Activated B cell treated with CpG ODN at 0.5 μM for 24 hours (primary cell): ENCODE measurements at regions not wholly inside any gene's neighbourhood (a gene's known extent, or its start where the extent isn't known, plus 50 kb on each side); places are given as distances from the start of the nearest gene placed in this dataset.
"Not testable (repeated sequence)": the region's sequence is repeated elsewhere in the genome, so short reads cannot be mapped to it uniquely, and the experiment has no call there.

ENCODE experiments used
- ATAC-seq: fragments of 200-7000 bp; cut with Tn5 transposase; one replicate; pipeline ENCODE4 v1.10.0; 2021; ENCODE audit warnings: low read depth, mild to moderate bottlenecking, moderate library complexity
- CTCF ChIA-PET: fragments of 350-600 bp; sonication (Branson Sonifier 250); formaldehyde crosslinking; loops from one replicate; lab custom pipeline; 2021; ENCODE audit warnings: antibody characterized with exemption; lab: Charles Lee
- POLR2A ChIA-PET: fragments of 350-600 bp; sonication (Branson Sonifier 250); formaldehyde crosslinking; loops from one replicate; lab custom pipeline; 2021; ENCODE audit warnings: antibody characterized with exemption; lab: Charles Lee
- DNase-seq: peaks from one replicate; pipeline ENCODE4 v3.0.0; 2022
- H3K27ac Mint-ChIP-seq: one replicate; pipeline ENCODE4 v1.8.0; 2020; ENCODE audit warnings: mixed read lengths
- H3K27me3 Mint-ChIP-seq: one replicate; pipeline ENCODE4 v1.8.0; 2021; ENCODE audit warnings: mixed read lengths
- H3K36me3 Mint-ChIP-seq: one replicate; pipeline ENCODE4 v1.8.0; 2021; ENCODE audit warnings: low read depth, mixed read lengths
- H3K4me1 Mint-ChIP-seq: one replicate; pipeline ENCODE4 v1.8.0; 2021; ENCODE audit warnings: mixed read lengths
- H3K4me3 Mint-ChIP-seq: one replicate; pipeline ENCODE4 v1.8.0; 2020; ENCODE audit warnings: mild to moderate bottlenecking, mixed read lengths
- H3K9me3 Mint-ChIP-seq: one replicate; pipeline ENCODE4 v1.8.0; 2020; ENCODE audit warnings: mixed read lengths
- CTCF ChIP-seq: fragments of 200-600 bp; IDR thresholded peaks from one replicate; pipeline ENCODE4 v1.8.0; 2022; ENCODE audit warnings: antibody characterized with exemption, mild to moderate bottlenecking
- intact Hi-C: fragments of 100-400 bp; cut with micrococcal nuclease; formaldehyde crosslinking; loops from one replicate; pipeline ENCODE4 v1.15.1; 2024

DNA sequence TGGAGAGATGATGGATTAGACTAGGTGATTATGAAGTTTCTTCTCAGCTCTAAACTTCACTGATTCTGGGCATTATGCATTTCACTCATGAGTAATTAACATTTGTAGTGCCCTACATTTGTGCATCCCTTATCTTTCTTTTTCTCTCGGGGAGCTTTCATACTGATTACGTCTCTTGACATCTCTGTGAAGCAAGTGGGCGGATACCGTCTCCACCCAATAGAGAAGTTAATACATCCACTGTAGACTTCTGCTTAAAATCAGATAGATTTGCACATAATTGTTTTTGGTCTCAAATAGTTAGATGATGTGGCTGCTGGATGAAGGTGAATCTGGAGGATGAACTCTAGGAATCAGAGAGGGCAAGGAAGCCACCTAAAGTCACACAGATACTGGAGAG, 653.6 kb upstream of the EEF2KMT start:
- DNase-seq (no peak), ATAC-seq (no peak)
- no peaks in the 10 kb centered on the region for H3K27me3 Mint-ChIP-seq
- ChIA-PET POLR2A (no interaction called here), CTCF (no interaction called here)
- no peak overlapping the region for H3K27ac Mint-ChIP-seq
- TF ChIP-seq CTCF: no peak
- no peak overlapping the region for H3K4me3 Mint-ChIP-seq
- no peaks in the 10 kb centered on the region for H3K36me3 Mint-ChIP-seq
- peaks cover 3% of the 10 kb centered on the region for H3K9me3 Mint-ChIP-seq
- intact Hi-C loops: no loop called here
- no peaks in the 10 kb centered on the region for H3K4me1 Mint-ChIP-seq

DNA sequence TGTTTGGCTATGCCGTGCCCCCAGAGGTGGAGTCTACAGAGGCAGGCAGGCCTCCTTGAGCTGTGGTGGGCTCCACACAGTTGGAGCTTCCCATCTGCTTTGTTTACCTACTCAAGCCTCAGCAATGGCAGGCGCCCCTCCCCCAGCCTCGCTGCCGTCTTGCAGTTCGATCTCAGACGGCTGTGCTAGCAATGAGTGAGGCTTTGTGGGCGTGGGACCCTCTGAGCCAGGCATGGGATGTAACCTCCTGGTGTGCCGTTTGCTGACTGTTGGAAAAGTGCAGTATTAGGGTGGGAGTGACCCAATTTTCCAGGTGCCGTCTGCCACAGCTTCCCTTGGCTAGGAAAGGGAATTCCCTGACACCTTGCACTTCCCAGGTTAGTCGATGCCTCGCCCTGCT, 652.8 kb upstream of the EEF2KMT start:
- H3K36me3 Mint-ChIP-seq, CTCF ChIA-PET, H3K4me1 Mint-ChIP-seq, H3K27me3 Mint-ChIP-seq, H3K9me3 Mint-ChIP-seq, DNase-seq, intact Hi-C loops, H3K27ac Mint-ChIP-seq, POLR2A ChIA-PET, ATAC-seq, H3K4me3 Mint-ChIP-seq: not testable (repeated sequence)

- H3K4me3 Mint-ChIP-seq: no peak overlapping the region
- no peak overlapping the region for H3K27ac Mint-ChIP-seq
- ChIA-PET POLR2A (no interaction called here), CTCF (no interaction called here)
- ATAC-seq (no peak), DNase-seq (no peak)
- H3K27me3 Mint-ChIP-seq: no peaks in the 10 kb centered on the region
- H3K36me3 Mint-ChIP-seq: no peaks in the 10 kb centered on the region
- no peaks in the 10 kb centered on the region for H3K4me1 Mint-ChIP-seq
- TF ChIP-seq CTCF: no peak
- intact Hi-C loops: no loop called here
- H3K9me3 Mint-ChIP-seq: peaks cover 4% of the 10 kb centered on the region
Measured at GRCh38 chr16:5738586-5738985, 641.0 kb upstream of the EEF2KMT start.

DNA sequence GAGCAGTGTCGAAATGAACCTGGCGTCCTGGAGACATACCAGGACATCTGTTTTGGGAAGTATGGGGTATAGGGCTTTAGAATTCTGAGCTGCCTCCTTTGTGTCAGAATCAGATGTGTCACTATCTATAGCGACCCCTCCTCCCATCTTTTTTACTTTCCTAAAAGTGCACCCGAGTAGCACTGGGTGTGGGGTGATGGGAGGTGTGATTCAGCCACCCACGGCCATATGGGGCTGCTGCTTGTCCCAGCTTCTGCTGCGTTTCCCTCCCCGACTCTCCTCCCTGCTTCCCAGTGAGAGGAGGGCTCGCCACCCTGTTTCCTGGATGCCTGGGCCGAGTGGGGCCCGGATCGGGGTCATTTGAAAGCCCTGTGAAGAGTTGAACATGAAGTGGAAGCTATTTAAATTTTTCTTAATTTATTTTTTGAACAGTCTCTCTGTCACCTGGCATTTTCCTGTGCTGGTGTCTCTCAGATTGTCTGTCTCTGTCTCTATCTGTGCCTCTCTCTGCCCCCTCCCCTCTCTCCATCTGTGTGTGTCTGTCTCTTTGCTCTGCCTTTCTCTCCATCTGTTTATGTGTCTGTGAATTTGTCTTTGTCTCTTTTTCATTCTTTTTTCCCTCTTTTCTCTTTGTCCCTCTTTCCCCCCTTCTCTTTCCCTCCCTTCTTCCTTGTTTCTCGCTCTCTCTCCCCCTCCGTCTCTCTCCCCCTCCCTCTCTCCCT, 638.8 kb upstream of the EEF2KMT start:
- Mint-ChIP-seq H3K4me3 (no peak overlapping the region), H3K36me3 (no peaks in the 10 kb centered on the region), H3K27me3 (no peaks in the 10 kb centered on the region), H3K27ac (no peak overlapping the region), H3K4me1 (no peaks in the 10 kb centered on the region), H3K9me3 (peaks cover 5% of the 10 kb centered on the region)
- DNase-seq (no peak), ATAC-seq (no peak)
- TF ChIP-seq CTCF: no peak
- intact Hi-C loops: no loop called here
- CTCF ChIA-PET: no interaction called here
- POLR2A ChIA-PET: no interaction called here

DNA sequence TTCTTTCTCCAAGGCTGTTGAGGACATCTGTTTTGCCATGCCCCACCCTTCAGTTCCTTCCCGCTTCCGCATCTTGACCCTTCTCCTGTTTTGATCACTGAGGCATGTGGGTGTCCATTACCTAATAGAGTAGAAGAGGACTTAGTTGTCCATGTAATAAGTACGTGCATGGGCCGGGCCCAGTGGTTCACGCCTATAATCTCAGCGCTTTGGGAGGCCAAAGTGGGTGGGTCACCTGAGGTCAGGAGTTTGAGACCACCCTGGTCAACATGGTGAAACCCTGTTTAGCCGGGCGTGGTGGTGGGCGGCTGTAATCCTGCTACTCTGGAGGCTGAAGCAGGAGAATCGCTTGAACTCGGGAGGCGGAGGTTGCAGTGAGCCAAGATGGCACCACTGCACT, 637.8 kb upstream of the EEF2KMT start:
- intact Hi-C loops: no loop called here

More for the DNA sequence above, 637.8 kb upstream of the EEF2KMT start:
- CTCF ChIA-PET: no interaction called here
- POLR2A ChIA-PET: no interaction called here
- DNase-seq (no peak), ATAC-seq (no peak)
- Mint-ChIP-seq H3K4me3 (no peak overlapping the region), H3K9me3 (peaks cover 5% of the 10 kb centered on the region), H3K27ac (no peak overlapping the region), H3K4me1 (no peaks in the 10 kb centered on the region), H3K27me3 (no peaks in the 10 kb centered on the region), H3K36me3 (no peaks in the 10 kb centered on the region)
- no peak for TF ChIP-seq CTCF
